ENCODE measurements at regions not wholly inside any gene's neighbourhood (a gene's known extent, or its start where the extent isn't known, plus 50 kb on each side); places are given as distances from the start of the nearest gene placed in this dataset.

DNA sequence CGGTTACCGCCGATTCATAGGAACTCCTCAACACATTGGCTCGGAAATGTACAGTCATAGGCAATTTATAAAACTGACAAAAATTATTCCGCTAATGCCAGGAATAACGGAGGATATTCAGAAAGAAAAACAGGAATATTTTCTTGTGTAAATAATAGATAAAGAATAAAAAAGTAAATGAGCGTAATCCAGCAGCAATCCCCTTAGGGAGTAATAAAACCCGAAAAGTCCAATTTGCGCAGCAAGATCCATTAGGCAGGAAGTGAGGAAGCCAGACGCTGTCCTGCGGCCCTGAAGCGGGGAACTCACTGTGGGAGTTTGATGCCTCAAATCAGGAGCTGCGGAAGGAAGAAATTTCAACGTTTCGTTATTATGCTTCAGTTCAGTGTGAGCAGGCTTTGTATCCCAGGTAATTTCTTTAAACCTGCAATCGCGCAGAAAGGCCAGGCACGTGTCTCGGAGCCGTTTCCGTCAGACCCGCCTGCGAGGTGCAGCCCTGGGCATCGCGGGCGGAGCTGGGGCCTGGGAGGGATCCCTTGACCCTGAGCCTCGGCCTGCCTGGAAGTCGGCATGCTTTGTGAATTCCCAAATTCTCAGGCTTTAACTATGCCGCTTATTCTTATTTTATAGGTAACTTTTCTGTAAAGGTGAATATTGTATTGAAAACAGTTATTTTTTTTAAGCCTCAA lies 180.9 kb upstream of the ALKAL2 start:
- TF ChIP-seq POLR2A (IDR thresholded peaks at IDR 0.05) (no peak), EP300 (IDR thresholded peaks at IDR 0.05) (no peak), POLR2AphosphoS5 (IDR thresholded peaks at IDR 0.05) (no peak)
- TF ChIP-seq, protein P1, sequence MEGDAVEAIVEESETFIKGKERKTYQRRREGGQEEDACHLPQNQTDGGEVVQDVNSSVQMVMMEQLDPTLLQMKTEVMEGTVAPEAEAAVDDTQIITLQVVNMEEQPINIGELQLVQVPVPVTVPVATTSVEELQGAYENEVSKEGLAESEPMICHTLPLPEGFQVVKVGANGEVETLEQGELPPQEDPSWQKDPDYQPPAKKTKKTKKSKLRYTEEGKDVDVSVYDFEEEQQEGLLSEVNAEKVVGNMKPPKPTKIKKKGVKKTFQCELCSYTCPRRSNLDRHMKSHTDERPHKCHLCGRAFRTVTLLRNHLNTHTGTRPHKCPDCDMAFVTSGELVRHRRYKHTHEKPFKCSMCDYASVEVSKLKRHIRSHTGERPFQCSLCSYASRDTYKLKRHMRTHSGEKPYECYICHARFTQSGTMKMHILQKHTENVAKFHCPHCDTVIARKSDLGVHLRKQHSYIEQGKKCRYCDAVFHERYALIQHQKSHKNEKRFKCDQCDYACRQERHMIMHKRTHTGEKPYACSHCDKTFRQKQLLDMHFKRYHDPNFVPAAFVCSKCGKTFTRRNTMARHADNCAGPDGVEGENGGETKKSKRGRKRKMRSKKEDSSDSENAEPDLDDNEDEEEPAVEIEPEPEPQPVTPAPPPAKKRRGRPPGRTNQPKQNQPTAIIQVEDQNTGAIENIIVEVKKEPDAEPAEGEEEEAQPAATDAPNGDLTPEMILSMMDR (IDR thresholded peaks at IDR 0.05): no peak

All from upper lobe of left lung (tissue), 4 donors.